ENCODE measurements at regions not wholly inside any gene's neighbourhood (a gene's known extent, or its start where the extent isn't known, plus 50 kb on each side); places are given as distances from the start of the nearest gene placed in this dataset.
"Not testable (repeated sequence)": the region's sequence is repeated elsewhere in the genome, so short reads cannot be mapped to it uniquely, and the experiment has no call there.

GRCh38 chr2:62335612-62336011, 139.7 kb downstream of the B3GNT2 start:
- DNase-seq (ENCODE audit: low read depth in 1 of 2, low spot score in 1 of 2), result no peak

- no peak for DNase-seq (ENCODE audit: low read depth in 1 of 2, low spot score in 1 of 2)
Measured at GRCh38 chr2:62334440-62335058, 138.6 kb downstream of the B3GNT2 start.

GRCh38 chr2:62334009-62334408, 138.1 kb downstream of the B3GNT2 start:
- DNase-seq (ENCODE audit: low read depth in 1 of 2, low spot score in 1 of 2), result no peak

- no peak for DNase-seq (ENCODE audit: low read depth in 1 of 2, low spot score in 1 of 2)
Measured at GRCh38 chr2:62330959-62331358, 135.0 kb downstream of the B3GNT2 start.

GRCh38 chr2:62329797-62330196, 133.9 kb downstream of the B3GNT2 start:
- no peak for DNase-seq (ENCODE audit: low read depth in 1 of 2, low spot score in 1 of 2)

GRCh38 chr2:62326735-62327134, 130.8 kb downstream of the B3GNT2 start:
- DNase-seq (ENCODE audit: low read depth in 1 of 2, low spot score in 1 of 2), result no peak

- DNase-seq (ENCODE audit: low read depth in 1 of 2, low spot score in 1 of 2), result no peak
Measured at GRCh38 chr2:62325398-62325797, 129.5 kb downstream of the B3GNT2 start.

- DNase-seq (ENCODE audit: low read depth in 1 of 2, low spot score in 1 of 2), result no peak
Measured at GRCh38 chr2:62321380-62322289, 125.7 kb downstream of the B3GNT2 start.

- no peak for DNase-seq (ENCODE audit: low read depth in 1 of 2, low spot score in 1 of 2)
Measured at GRCh38 chr2:62320657-62321357, 124.9 kb downstream of the B3GNT2 start.

GRCh38 chr2:62320137-62320536, 124.2 kb downstream of the B3GNT2 start:
- DNase-seq (ENCODE audit: low read depth in 1 of 2, low spot score in 1 of 2), result not testable (repeated sequence)

GRCh38 chr2:62319070-62319469, 123.2 kb downstream of the B3GNT2 start:
- DNase-seq (ENCODE audit: low read depth in 1 of 2, low spot score in 1 of 2), result no peak

GRCh38 chr2:62315476-62315875, 119.6 kb downstream of the B3GNT2 start:
- DNase-seq (ENCODE audit: low read depth in 1 of 2, low spot score in 1 of 2), result no peak

GRCh38 chr2:62314291-62314690, 118.4 kb downstream of the B3GNT2 start:
- DNase-seq (ENCODE audit: low read depth in 1 of 2, low spot score in 1 of 2), result no peak

GRCh38 chr2:62313449-62314227, 117.7 kb downstream of the B3GNT2 start:
- DNase-seq (ENCODE audit: low read depth in 1 of 2, low spot score in 1 of 2), result no peak

- no peak for DNase-seq (ENCODE audit: low read depth in 1 of 2, low spot score in 1 of 2)
Measured at GRCh38 chr2:62309465-62310091, 113.7 kb downstream of the B3GNT2 start.

- no peak for DNase-seq (ENCODE audit: low read depth in 1 of 2, low spot score in 1 of 2)
Measured at GRCh38 chr2:62309081-62309464, 113.2 kb downstream of the B3GNT2 start.

- DNase-seq (ENCODE audit: low read depth in 1 of 2, low spot score in 1 of 2), result no peak
Measured at GRCh38 chr2:62307469-62308389, 111.8 kb downstream of the B3GNT2 start.

GRCh38 chr2:62306751-62307468, 111.0 kb downstream of the B3GNT2 start:
- DNase-seq (ENCODE audit: low read depth in 1 of 2, low spot score in 1 of 2), result no peak
